IPS DF 4.7 (cell line): ENCODE measurements at regions not wholly inside any gene's neighbourhood (a gene's known extent, or its start where the extent isn't known, plus 50 kb on each side); places are given as distances from the start of the nearest gene placed in this dataset.

Experiments
- DNase-seq: peaks from one replicate; pipeline ENCODE4 v3.0.0-alpha.2; 2013; ENCODE audit warnings: low spot score; ENCODE audit errors: extremely low read depth

- DNase-seq: no peak
These were observed 61.0 kb downstream of the MRGPRX1 start for GRCh38 chr11:18878211-18878610.

DNA sequence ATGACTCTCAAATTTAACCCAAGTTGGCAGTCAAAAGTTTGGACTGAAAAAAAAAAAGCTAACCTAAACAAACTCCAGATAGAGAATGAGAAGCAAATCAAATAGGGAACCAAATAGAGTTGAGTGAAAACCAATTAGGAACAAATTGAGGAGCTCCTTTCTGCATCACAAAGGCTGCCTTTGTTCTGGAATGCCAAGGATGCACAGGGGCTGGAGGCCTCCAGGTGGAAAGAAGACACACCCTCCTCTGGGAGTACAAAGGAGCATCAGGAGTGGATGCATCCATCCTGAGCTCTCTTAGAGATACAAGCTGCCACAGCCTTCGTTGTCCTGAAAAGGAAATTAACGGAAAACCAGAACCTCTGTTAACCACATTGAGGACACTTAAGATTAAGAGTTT is 73.3 kb downstream of the MRGPRX1 start:
- DNase-seq: peak; percentile 62

DNA sequence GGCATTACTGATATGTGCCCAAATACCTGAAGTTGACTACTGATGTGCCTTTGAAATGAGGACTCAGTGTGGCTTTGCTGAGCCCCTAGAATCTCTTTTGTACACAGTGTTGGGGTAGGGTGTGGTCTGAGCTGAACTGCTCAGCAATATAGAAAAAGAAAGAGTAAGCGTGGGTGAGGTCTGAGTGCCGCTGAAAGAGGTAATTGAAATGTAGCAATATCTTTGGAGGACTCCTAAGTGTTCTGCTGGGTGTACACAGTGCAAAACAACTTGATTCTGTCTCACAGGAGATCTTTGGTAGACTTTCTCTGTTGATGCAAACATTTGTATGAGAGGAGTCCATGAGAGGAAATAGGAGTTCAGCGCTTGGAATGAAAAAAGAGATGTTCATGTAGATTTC is 73.7 kb upstream of the PTPN5 start:
- no peak for DNase-seq

DNA sequence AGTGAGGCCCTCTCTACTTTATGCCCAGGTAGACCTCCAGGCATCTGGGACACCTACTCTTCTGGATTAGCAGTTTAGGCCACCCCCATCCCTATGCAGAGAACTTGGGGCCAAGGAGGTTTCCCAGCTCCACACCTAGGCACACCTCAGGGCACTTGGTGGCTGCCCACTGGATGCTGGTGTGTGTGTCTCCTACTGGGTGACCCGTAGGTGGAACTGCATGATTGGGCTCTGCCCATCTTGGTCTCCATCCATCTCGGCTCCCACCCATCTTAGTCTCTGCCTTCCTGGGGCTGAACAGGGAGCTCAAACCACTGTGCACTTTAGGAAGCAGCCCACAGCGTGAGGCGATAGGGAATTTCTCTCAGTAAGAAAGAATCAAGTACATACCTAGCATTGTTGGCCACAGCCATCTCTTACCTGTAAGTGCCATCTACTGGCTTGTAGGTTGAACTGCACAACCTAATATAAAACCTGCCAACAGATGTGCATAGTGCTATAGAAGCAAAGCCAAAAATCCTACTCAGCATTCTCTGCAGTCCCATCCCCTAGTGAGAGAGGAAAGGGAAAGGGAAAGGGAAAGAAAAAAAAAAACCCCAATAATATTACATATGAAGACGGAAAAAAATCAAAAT is 61.6 kb upstream of the PTPN5 start:
- DNase-seq: peak; percentile 22

DNA sequence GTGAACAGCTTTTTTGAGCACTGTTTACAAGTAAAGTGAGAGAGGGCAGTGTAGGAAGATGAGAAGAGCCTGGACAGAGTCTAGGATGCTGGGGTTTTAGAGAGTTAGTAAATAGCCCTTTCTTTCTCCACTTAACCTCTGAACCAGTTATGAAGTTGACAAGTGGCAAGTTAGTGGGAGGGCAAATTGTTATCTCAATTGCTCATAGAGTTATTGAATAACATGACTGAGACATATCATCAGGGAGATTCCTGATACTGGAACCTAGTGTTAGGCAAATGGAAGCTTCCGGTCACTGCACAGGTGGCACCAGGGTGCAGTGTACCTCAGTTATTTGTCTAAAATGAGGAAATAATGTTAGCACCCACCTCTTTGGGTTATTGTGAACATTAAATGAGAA is 57.8 kb upstream of the PTPN5 start:
- DNase-seq: no peak

DNA sequence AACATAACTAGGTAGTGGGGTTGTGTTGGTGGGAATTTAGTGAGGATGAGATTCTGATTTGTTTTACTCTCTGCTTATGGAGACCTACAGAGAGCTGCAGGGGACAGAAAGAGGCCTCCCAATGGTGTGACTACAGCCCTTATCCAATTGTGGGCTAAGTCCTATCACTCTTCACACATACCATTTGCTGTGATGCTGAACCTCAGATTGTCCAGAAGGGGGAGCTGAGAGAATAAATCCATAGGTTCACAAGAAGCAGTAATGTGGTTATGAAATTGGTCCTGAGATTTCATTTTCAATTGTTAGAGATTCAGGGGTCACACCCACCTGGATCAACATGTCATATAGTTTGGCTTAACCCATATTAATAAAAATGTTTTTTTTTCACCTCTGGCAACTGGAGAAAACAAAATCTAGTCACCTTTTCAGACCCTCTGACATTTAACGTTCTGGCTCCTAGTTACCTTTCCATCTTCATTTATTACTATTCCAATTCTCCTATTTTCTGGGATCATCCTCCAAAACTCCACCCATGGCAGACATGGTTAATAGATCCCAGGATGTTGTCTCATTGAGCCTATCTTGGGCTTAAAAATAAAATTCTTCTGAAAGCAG is 53.3 kb upstream of the PTPN5 start:
- DNase-seq: no peak
